Retina (tissue), 1 donor: ENCODE measurements at regions not wholly inside any gene's neighbourhood (a gene's known extent, or its start where the extent isn't known, plus 50 kb on each side); places are given as distances from the start of the nearest gene placed in this dataset.

Experiments
- DNase-seq: peaks from one replicate; pipeline ENCODE4 v3.0.0-alpha.2; 2016

DNA sequence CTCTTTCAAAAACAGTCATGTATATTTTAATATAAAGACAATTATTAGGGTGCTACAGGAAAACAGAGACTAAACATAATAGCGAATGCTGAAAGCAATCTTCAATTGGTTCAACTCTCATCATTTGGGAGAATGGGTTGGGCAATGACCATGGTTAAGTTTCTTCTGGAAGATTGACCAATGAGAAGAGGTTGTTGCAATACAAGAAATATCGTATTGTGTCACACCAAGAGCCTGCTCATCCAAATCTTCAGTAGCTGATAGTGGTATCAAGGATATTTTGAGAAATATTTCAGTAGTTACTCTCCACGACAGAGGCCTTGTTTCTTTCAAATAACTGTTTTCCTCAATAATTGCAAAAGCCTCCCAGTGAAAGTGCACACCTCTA, 83.0 kb upstream of the FNDC3A start:
- no peak for DNase-seq

DNA sequence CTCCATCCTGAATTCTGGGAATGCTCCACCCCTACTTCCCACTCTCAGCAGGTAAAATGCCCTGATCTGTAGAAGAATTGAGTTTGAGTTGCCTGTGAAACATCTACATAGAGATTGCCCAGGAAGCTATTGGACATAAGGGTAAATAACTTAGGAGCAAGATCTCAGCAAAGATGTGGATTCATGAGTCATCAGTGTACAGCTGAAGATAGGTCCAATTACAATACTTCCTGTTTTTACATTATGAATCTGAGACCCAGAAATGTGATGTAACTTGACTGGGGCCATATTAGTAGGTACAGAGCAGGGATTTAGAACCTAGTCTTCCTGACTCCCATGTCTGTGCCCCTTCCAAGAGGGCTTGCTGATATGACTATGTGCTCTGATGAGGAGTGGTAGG, 79.4 kb upstream of the FNDC3A start:
- DNase-seq = no peak

DNA sequence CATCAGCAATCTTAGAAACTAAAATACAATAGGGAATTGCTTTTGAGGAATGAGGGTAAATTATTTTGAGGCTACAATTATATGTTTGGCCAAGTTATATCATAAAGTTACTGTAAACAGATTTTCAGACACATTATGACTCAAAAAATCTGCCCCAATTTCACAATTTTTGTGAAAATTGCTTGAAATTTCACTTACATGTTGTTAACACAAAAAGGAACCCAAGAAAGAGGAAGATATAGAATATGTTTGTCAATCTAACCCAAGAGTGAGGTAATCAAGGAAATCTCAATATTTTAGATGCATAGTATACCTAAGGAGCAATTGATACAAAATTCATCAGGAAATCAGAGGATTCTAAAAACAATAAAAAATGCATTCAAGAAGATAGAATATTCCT, 73.9 kb upstream of the FNDC3A start:
- no peak for DNase-seq

- DNase-seq = no peak
Measured at GRCh38 chr13:48902368-48902767, 73.3 kb upstream of the FNDC3A start.

- DNase-seq = no peak
Measured at GRCh38 chr13:48904668-48905290, 70.9 kb upstream of the FNDC3A start.

DNA sequence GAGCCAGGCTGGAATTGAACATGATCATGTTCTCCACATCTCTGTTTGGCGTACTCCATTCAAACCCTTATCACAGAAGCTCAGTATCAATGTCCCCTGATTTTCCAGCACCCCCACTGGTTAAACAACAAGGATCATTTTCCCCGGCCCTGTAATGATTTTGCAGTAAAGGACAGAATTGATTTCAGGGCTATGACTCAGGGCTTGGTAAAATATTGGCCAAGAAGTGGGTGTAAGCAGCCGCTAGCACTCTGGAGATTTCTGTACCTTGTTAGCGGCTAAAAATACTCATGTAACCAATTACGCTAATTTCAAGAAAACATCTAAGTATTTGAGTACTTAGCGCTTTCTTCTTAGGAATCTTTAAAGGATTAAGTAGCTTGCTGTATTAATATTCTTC, 69.5 kb upstream of the FNDC3A start:
- no peak for DNase-seq

DNA sequence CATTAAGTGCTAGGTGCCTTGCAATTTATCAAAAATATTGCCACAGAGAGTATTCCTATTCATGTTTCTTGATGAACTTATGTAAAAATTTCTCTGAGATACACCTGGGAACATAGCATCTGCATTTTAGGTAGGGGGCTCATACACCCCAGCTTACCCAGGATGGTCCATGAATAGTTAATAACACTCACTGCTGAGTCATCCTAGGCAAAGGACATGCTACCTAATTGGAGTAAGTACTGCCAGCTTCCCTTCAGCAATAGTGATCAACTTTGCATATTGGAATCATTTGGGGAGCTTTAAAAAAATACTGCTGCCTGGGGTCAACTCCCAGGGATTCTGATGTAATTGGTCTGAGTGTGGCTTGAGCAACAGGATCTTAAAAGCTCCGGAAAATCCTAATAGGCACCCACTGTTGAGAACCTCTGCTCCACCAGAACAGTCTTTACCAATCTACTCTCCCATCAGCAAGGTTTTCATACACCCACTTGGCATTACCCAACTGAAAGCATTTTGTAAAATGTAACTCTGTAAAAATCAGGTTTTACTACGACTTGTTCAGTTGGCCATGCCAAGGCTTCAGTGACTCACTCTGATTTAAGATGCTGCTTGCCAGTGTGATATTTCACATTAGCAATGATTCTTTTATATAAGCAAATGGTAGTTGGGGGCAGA, 67.2 kb upstream of the FNDC3A start:
- DNase-seq = no peak

DNA sequence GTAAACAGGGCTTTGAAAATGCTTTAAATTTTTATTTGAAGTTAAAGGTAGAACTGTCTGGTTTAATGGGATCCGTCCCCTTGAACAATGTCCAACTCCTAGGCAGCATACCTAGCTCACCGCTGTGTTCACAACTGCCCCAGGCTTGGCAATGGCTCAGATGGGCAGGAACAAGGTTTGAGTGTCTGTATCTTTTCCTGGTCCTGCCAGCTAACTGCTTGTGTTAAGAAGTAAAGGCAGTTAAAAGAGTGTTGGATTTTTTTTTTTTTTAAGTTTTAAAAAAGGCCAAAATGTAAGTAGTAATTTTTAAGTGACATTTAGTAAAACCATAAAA, 66.7 kb upstream of the FNDC3A start:
- no peak for DNase-seq

- DNase-seq = no peak
Measured at GRCh38 chr13:48910686-48911085, 65.0 kb upstream of the FNDC3A start.

- no peak for DNase-seq
Measured at GRCh38 chr13:48919751-48920150, 56.0 kb upstream of the FNDC3A start.

GRCh38 chr13:48920730-48921129, 55.0 kb upstream of the FNDC3A start:
- DNase-seq = no peak

GRCh38 chr13:48923376-48923775, 52.3 kb upstream of the FNDC3A start:
- no peak for DNase-seq

GRCh38 chr13:48925001-48925400, 50.7 kb upstream of the FNDC3A start:
- no peak for DNase-seq
